GM23338 (cell line): ENCODE measurements at regions not wholly inside any gene's neighbourhood (a gene's known extent, or its start where the extent isn't known, plus 50 kb on each side); places are given as distances from the start of the nearest gene placed in this dataset.

Experiments used
- ATAC-seq: fragments of 200-7000 bp; cut with Tn5 transposase; 3 replicates; pipeline ENCODE4 v1.9.1; 2020
- DNase-seq: peaks from one replicate; pipeline ENCODE4 v3.0.0-alpha.2; 2015; ENCODE audit warnings: low spot score
- H2AFZ ChIP-seq: fragments of 200-600 bp; sonication (generic); 2 replicates; pipeline ENCODE4 v1.8.0; 2016; ENCODE audit warnings: antibody characterized with exemption, mild to moderate bottlenecking, moderate library complexity
- H3F3A ChIP-seq: fragments of 200-600 bp; sonication (generic); replicated peaks from 2 replicates; pipeline ENCODE4 v1.8.0; 2017; ENCODE audit warnings: antibody characterized with exemption, mixed run types, low read depth
- H3K27ac ChIP-seq: fragments of 200-600 bp; sonication (generic); 2 replicates; pipeline ENCODE4 v1.6.1; 2016; ENCODE audit warnings: low read depth
- H3K27me3 ChIP-seq: fragments of 200-600 bp; sonication (generic); 2 replicates; pipeline ENCODE4 v1.8.0; 2016; ENCODE audit warnings: mild to moderate bottlenecking, mixed run types, moderate library complexity; ENCODE audit not compliant: insufficient read depth
- H3K36me3 ChIP-seq: fragments of 200-600 bp; sonication (generic); 2 replicates; pipeline ENCODE4 v1.8.0; 2016; ENCODE audit warnings: mild to moderate bottlenecking; ENCODE audit not compliant: insufficient read depth
- H3K4me1 ChIP-seq: fragments of 200-600 bp; sonication (generic); 2 replicates; pipeline ENCODE4 v1.8.0; 2016; ENCODE audit warnings: mild to moderate bottlenecking, moderate library complexity; ENCODE audit not compliant: insufficient read depth
- H3K4me2 ChIP-seq: fragments of 200-600 bp; sonication (generic); 2 replicates; pipeline ENCODE4 v1.7.1; 2017; ENCODE audit warnings: mixed run types
- H3K4me3 ChIP-seq: fragments of 200-600 bp; sonication (generic); 2 replicates; pipeline ENCODE4 v1.6.1; 2016; ENCODE audit warnings: mixed run types
- H3K79me2 ChIP-seq: fragments of 200-600 bp; sonication (generic); replicated peaks from 2 replicates; pipeline ENCODE4 v1.8.0; 2017; ENCODE audit warnings: mild to moderate bottlenecking; ENCODE audit not compliant: insufficient read depth
- H3K9me2 ChIP-seq: fragments of 200-600 bp; sonication (generic); 2 replicates; pipeline ENCODE4 v1.8.0; 2017; ENCODE audit not compliant: insufficient read depth
- H4K20me1 ChIP-seq: fragments of 200-600 bp; sonication (generic); replicated peaks from 2 replicates; pipeline ENCODE4 v1.8.0; 2017; ENCODE audit warnings: mild to moderate bottlenecking; ENCODE audit not compliant: insufficient read depth
- H3K27ac Mint-ChIP-seq: 2 replicates; pipeline ENCODE4 v1.8.0; 2020; ENCODE audit warnings: inconsistent platforms, mild to moderate bottlenecking, moderate library complexity, mixed read lengths
- H3K27me3 Mint-ChIP-seq: 3 replicates; pipeline ENCODE4 v1.8.0; 2022; ENCODE audit warnings: low read depth, mild to moderate bottlenecking, moderate library complexity, mixed read lengths, inconsistent platforms; ENCODE audit not compliant: insufficient read depth, poor library complexity
- H3K36me3 Mint-ChIP-seq: 3 replicates; pipeline ENCODE4 v1.8.0; 2021; ENCODE audit warnings: low read depth, mild to moderate bottlenecking, inconsistent platforms, moderate library complexity, mixed read lengths
- H3K4me1 Mint-ChIP-seq: 3 replicates; pipeline ENCODE4 v1.8.0; 2020; ENCODE audit warnings: mild to moderate bottlenecking, inconsistent platforms, mixed read lengths
- H3K4me3 Mint-ChIP-seq: 3 replicates; pipeline ENCODE4 v1.8.0; 2021; ENCODE audit warnings: moderate library complexity, mild to moderate bottlenecking, inconsistent platforms, mixed read lengths
- H3K9me3 Mint-ChIP-seq: 3 replicates; pipeline ENCODE4 v1.8.0; 2020; ENCODE audit warnings: moderate library complexity, mild to moderate bottlenecking, inconsistent platforms, mixed read lengths
- CTCF ChIP-seq, 2 experiments: fragments of 200-600 bp in 1 of 2; sonication (generic) in 1 of 2; conservative IDR thresholded peaks; 2 replicates each; pipeline versions ENCODE4 v1.5.1 to v1.6.1; 2016 to 2017; ENCODE audit warnings: antibody characterized with exemption in 2 of 2, low read depth in 2 of 2, mild to moderate bottlenecking in 2 of 2, moderate library complexity in 1 of 2
- ETS1 ChIP-seq: IDR thresholded peaks from 2 replicates; pipeline ENCODE4 v1.6.1; 2016; ENCODE audit warnings: antibody characterized with exemption
- EZH2 ChIP-seq: fragments of 200-600 bp; sonication (generic); IDR thresholded peaks from one replicate; pipeline ENCODE4 v1.8.0; 2017; ENCODE audit warnings: antibody characterized with exemption, mild to moderate bottlenecking, low read depth; ENCODE audit not compliant: unreplicated experiment
- ZNF331 ChIP-seq: fragments of 250-450 bp; sonication (Bioruptor Pico); IDR thresholded peaks from 2 replicates; pipeline ENCODE4 v1.5.0; 2020; ENCODE audit warnings: low read depth, mild to moderate bottlenecking, moderate library complexity
- ZNF462 ChIP-seq: fragments of 250-450 bp; sonication (Bioruptor Pico); IDR thresholded peaks from 2 replicates; pipeline ENCODE4 v1.5.0; 2020; ENCODE audit warnings: mild to moderate bottlenecking, moderate library complexity

GRCh38 chr4:4726051-4726450 lies 133.4 kb upstream of the MSX1 start:
- Histone ChIP-seq H3K36me3 (no peaks in the 10 kb centered on the region), H3F3A (no peaks in the 10 kb centered on the region), H3K79me2 (no peaks in the 10 kb centered on the region), H2AFZ (no peak overlapping the region), H3K4me3 (no peak overlapping the region), H3K27me3 (no peaks in the 10 kb centered on the region), H3K9me2 (no peaks in the 10 kb centered on the region), H4K20me1 (no peaks in the 10 kb centered on the region), H3K4me1 (peaks cover 6% of the 10 kb centered on the region; the same call in 1 of the 2 replicates), H3K4me2 (no peak overlapping the region), H3K27ac (no peak overlapping the region)
- Mint-ChIP-seq H3K36me3 (peaks cover 46% of the 10 kb centered on the region), H3K4me1 (peaks cover 12% of the 10 kb centered on the region), H3K27ac (no peak overlapping the region), H3K9me3 (peaks cover 54% of the 10 kb centered on the region), H3K27me3 (peaks cover 12% of the 10 kb centered on the region), H3K4me3 (no peak overlapping the region)
- TF ChIP-seq ETS1, result no peak
- peak; percentile 52 for TF ChIP-seq CTCF (conservative IDR thresholded peaks at IDR 0.05; ENCODE audit: low read depth in 2 of 2)
- no peak for TF ChIP-seq EZH2
- TF ChIP-seq ZNF331 (CRISPR knock-in tag), result no peak
- DNase-seq (no peak), ATAC-seq (no peak)

DNA sequence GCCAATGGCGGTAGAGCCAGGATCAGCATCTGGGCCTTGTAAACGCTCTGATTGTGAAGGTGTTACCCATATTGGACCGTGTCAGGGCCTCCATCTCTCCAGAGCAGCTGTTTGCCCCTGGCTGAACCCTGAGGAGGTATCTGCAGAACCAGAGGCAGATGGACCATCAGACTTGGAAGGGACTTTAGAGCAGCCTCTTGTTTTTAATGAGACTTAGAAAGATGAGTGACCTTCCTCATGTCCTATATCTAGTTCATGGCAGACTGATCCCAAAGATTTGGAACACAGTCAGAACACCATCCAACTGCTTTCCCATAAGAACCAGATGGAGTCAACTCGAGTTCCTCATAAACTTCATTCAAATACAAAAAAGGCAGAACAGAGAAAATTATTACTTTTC lies 135.1 kb upstream of the MSX1 start:
- ATAC-seq (no peak), DNase-seq (no peak)
- peaks cover 46% of the 10 kb centered on the region for H3K36me3 Mint-ChIP-seq
- H3F3A ChIP-seq, result no peaks in the 10 kb centered on the region
- TF ChIP-seq ZNF462 (CRISPR knock-in tag), result no peak
- no peak for TF ChIP-seq CTCF (conservative IDR thresholded peaks at IDR 0.05; ENCODE audit: low read depth in 2 of 2)
- TF ChIP-seq ETS1, result no peak
- peaks cover 6% of the 10 kb centered on the region for H3K4me1 ChIP-seq
- no peaks in the 10 kb centered on the region for H3K79me2 ChIP-seq
- peaks cover 54% of the 10 kb centered on the region for H3K9me3 Mint-ChIP-seq
- H2AFZ ChIP-seq, result no peak overlapping the region
- H3K36me3 ChIP-seq, result no peaks in the 10 kb centered on the region
- no peaks in the 10 kb centered on the region for H4K20me1 ChIP-seq
- no peak overlapping the region for H3K27ac Mint-ChIP-seq
- H3K27ac ChIP-seq, result no peak overlapping the region
- H3K4me1 Mint-ChIP-seq, result peaks cover 3% of the 10 kb centered on the region
- H3K4me2 ChIP-seq, result no peak overlapping the region
- H3K4me3 ChIP-seq, result no peak overlapping the region
- no peaks in the 10 kb centered on the region for H3K27me3 ChIP-seq
- H3K9me2 ChIP-seq, result no peaks in the 10 kb centered on the region
- peaks cover 8% of the 10 kb centered on the region for H3K27me3 Mint-ChIP-seq
- H3K4me3 Mint-ChIP-seq, result no peak overlapping the region
